K562 (cell line): ENCODE measurements at regions not wholly inside any gene's neighbourhood (a gene's known extent, or its start where the extent isn't known, plus 50 kb on each side); places are given as distances from the start of the nearest gene placed in this dataset.

ENCODE experiments used
- ATAC-seq: fragments of 200-7000 bp; cut with Tn5 transposase; 3 replicates; pipeline ENCODE4 v1.9.1; 2020; ENCODE audit warnings: moderate library complexity
- BruUV-seq: library from RNA; stranded (reverse); fragments of 400-500 nt; replicated peaks from 2 replicates; lab custom pipeline; 2021; lab: Mats Ljungman, UMichigan
- CTCF ChIA-PET: fragments of 300-600 bp; formaldehyde crosslinking; extraction: SDS; loops from one replicate; lab custom pipeline; 2021; ENCODE audit warnings: low intra/inter-chr PET ratio; lab: Yijun Ruan, JAX
- POLR2A ChIA-PET: fragments of 300-600, 350-650 bp; sonication (Branson Sonifier 250); formaldehyde crosslinking; extraction: SDS; loops from one replicate; lab custom pipeline; 2021; ENCODE audit warnings: antibody characterized with exemption, inconsistent platforms; lab: Yijun Ruan, JAX
- DNase-seq, 4 experiments: peaks; one replicate each; pipeline versions ENCODE4 v3.0.0 to v3.0.0-alpha.2; 2011 to 2018; ENCODE audit warnings: low spot score in 3 of 4, mixed read lengths in 3 of 4; ENCODE audit errors: extremely low read depth in 1 of 4
- FAIRE-seq: peaks from 2 replicates; lab custom pipeline; 2011; peaks lifted over from hg19 to GRCh38; lab: Jason Lieb, UNC
- H2AFZ ChIP-seq: 2 replicates; pipeline ENCODE4 v1.6.0; 2011; ENCODE audit warnings: low read depth, low read length, control low read depth, inconsistent platforms
- H3K27ac ChIP-seq: fragments of 200-600 bp; 3 replicates; pipeline ENCODE4 v1.8.0; 2011; ENCODE audit warnings: low read depth, mild to moderate bottlenecking, control low read depth, inconsistent platforms, low read length, moderate library complexity, mixed read lengths; ENCODE audit errors: extremely low read depth
- H3K27me3 ChIP-seq, 2 experiments: fragments of 300-600 bp in 1 of 2; 2 replicates in 1 of 2; 3 replicates in 1 of 2; pipeline versions ENCODE4 v1.6.0 to v1.8.0; 2011; ENCODE audit warnings: inconsistent platforms in 2 of 2, low read length in 2 of 2, mild to moderate bottlenecking in 1 of 2, mixed read lengths in 1 of 2, moderate library complexity in 1 of 2; ENCODE audit not compliant: control insufficient read depth in 2 of 2, insufficient read depth in 2 of 2
- H3K36me3 ChIP-seq: fragments of 300-600 bp; 3 replicates; pipeline ENCODE4 v1.8.0; 2011; ENCODE audit warnings: mild to moderate bottlenecking, low read length, inconsistent platforms; ENCODE audit not compliant: control insufficient read depth, insufficient read depth
- H3K4me1 ChIP-seq, 2 experiments: fragments of 200-600 bp in 1 of 2; replicated peaks in 1 of 2; 2 replicates in 1 of 2; 3 replicates in 1 of 2; pipeline versions ENCODE4 v1.5.1 to v1.8.0; 2011; ENCODE audit warnings: inconsistent platforms in 2 of 2, low read length in 2 of 2, mild to moderate bottlenecking in 1 of 2, mixed read lengths in 1 of 2, moderate library complexity in 1 of 2; ENCODE audit not compliant: control insufficient read depth in 2 of 2, insufficient read depth in 2 of 2
- H3K4me2 ChIP-seq: 2 replicates; pipeline ENCODE4 v1.6.1; 2011; ENCODE audit warnings: low read length, control low read depth, inconsistent platforms, mixed read lengths; ENCODE audit not compliant: insufficient read depth
- H3K4me3 ChIP-seq: fragments of 200-600 bp; sonication (generic), shearing (Covaris generic); 2 replicates; pipeline ENCODE4 v1.5.1; 2016; ENCODE audit warnings: control low read depth, inconsistent platforms
- H3K79me2 ChIP-seq: fragments of 200-600 bp; 3 replicates; pipeline ENCODE4 v1.8.0; 2011; ENCODE audit warnings: low read length, inconsistent platforms; ENCODE audit not compliant: control insufficient read depth, insufficient read depth
- H3K9ac ChIP-seq, 2 experiments: 2 replicates each; pipeline versions ENCODE4 v1.6.0 to v1.6.1; 2011; ENCODE audit warnings: low read depth in 2 of 2, low read length in 2 of 2, control low read depth in 1 of 2, inconsistent platforms in 1 of 2, mild to moderate bottlenecking in 1 of 2, mixed read lengths in 1 of 2; ENCODE audit not compliant: insufficient read depth in 1 of 2
- H3K9me1 ChIP-seq: one replicate; pipeline ENCODE4 v1.6.0; 2011; ENCODE audit warnings: inconsistent platforms, mild to moderate bottlenecking, low read length, moderate library complexity; ENCODE audit not compliant: control insufficient read depth, insufficient read depth
- H3K9me3 ChIP-seq: replicated peaks from 2 replicates; pipeline ENCODE4 v1.5.1; 2011; ENCODE audit warnings: low read depth, low read length, inconsistent platforms; ENCODE audit not compliant: control insufficient read depth, insufficient read depth
- H4K20me1 ChIP-seq: replicated peaks from 2 replicates; pipeline ENCODE4 v1.6.1; 2011; ENCODE audit warnings: low read length, inconsistent platforms, mixed read lengths; ENCODE audit not compliant: control insufficient read depth, insufficient read depth
- ARHGAP35 ChIP-seq: fragments of 450-650 bp; IDR thresholded peaks from 2 replicates; pipeline ENCODE4 v1.6.1; 2018; ENCODE audit not compliant: partially characterized antibody
- CCNT2 ChIP-seq: IDR thresholded peaks from 2 replicates; pipeline ENCODE4 v1.6.1; 2011; ENCODE audit warnings: borderline replicate concordance, low read depth, mild to moderate bottlenecking, moderate library complexity, mixed read lengths, low read length; ENCODE audit not compliant: insufficient read length; ENCODE audit errors: extremely low read depth
- CXXC5 ChIP-seq: fragments of 250-450 bp; sonication (Bioruptor Pico); IDR thresholded peaks from 2 replicates; pipeline ENCODE4 v1.8.0; 2022; ENCODE audit warnings: inconsistent platforms, mild to moderate bottlenecking, moderate library complexity
- ILK ChIP-seq: fragments of 450-650 bp; IDR thresholded peaks from 2 replicates; pipeline ENCODE4 v1.6.1; 2016; ENCODE audit warnings: missing genetic modification characterization, low read depth, mild to moderate bottlenecking, missing compliant biosample characterization, moderate library complexity, borderline replicate concordance
- KAT2B ChIP-seq: IDR thresholded peaks from one replicate; pipeline ENCODE4 v1.6.1; 2012; ENCODE audit warnings: low read depth, mild to moderate bottlenecking, control low read depth, inconsistent platforms, low read length, moderate library complexity
- KLF6 ChIP-seq: fragments of 250-450 bp; sonication (Bioruptor Pico); IDR thresholded peaks from 2 replicates; pipeline ENCODE4 v1.4.0; 2020; ENCODE audit warnings: mild to moderate bottlenecking, moderate library complexity, borderline replicate concordance
- PTBP1 ChIP-seq: fragments of 200-400 bp; formaldehyde crosslinking; IDR thresholded peaks from 2 replicates; pipeline ENCODE4 v1.6.1; 2017; ENCODE audit warnings: low read depth, low read length
- RHOXF2B ChIP-seq: fragments of 250-450 bp; sonication (Bioruptor Pico); conservative IDR thresholded peaks from 2 replicates; pipeline ENCODE4 v1.5.1; 2021
- SLC30A9 ChIP-seq: fragments of 250-450 bp; sonication (Bioruptor Pico); IDR thresholded peaks from 2 replicates; pipeline ENCODE4 v1.8.0; 2022; ENCODE audit warnings: mild to moderate bottlenecking, moderate library complexity
- SMC3 ChIP-seq: conservative IDR thresholded peaks from 2 replicates; pipeline ENCODE4 v1.6.1; 2011; ENCODE audit warnings: low read depth, low read length, improper control_type of control experiment; ENCODE audit not compliant: insufficient read depth
- ZC3H8 ChIP-seq: fragments of 450-650 bp; IDR thresholded peaks from 2 replicates; pipeline ENCODE4 v1.6.1; 2017
- ZFPM2 ChIP-seq: fragments of 250-450 bp; sonication (Bioruptor Pico); IDR thresholded peaks from 2 replicates; pipeline ENCODE4 v1.5.1; 2022; ENCODE audit warnings: mild to moderate bottlenecking
- ZNF280A ChIP-seq: fragments of 450-650 bp; IDR thresholded peaks from 2 replicates; pipeline ENCODE4 v1.6.1; 2018; ENCODE audit warnings: mild to moderate bottlenecking, low read depth; ENCODE audit not compliant: partially characterized antibody
- ZNF347 ChIP-seq: fragments of 450-650 bp; formaldehyde crosslinking; IDR thresholded peaks from 2 replicates; pipeline ENCODE4 v1.4.0; 2020; ENCODE audit warnings: low read depth, mild to moderate bottlenecking, moderate library complexity
- ZNF507 ChIP-seq: conservative IDR thresholded peaks from 2 replicates; pipeline ENCODE4 v1.6.1; 2017; ENCODE audit warnings: missing genetic modification characterization, missing compliant biosample characterization
- ZSCAN32 ChIP-seq: fragments of 450-650 bp; formaldehyde crosslinking; IDR thresholded peaks from 2 replicates; pipeline ENCODE4 v1.4.0; 2020; ENCODE audit warnings: mild to moderate bottlenecking, moderate library complexity
- WGBS: fragments of 100-300 bp; shearing (Covaris generic); methylation state at CpG from one replicate; pipeline ENCODE4 v1.1.6; 2016; ENCODE audit warnings: low coverage, mixed read lengths; ENCODE audit not compliant: insufficient coverage; ENCODE audit errors: missing lambda C conversion rate; 5-methylcytosine and 5-hydroxymethylcytosine counted together
- in situ Hi-C: fragments of 300-500 bp; cut with MboI; formaldehyde crosslinking; loops from 4 replicates; pipeline ENCODE4 v1.15.0; 2018; ENCODE audit warnings: inconsistent platforms, mixed read lengths
- intact Hi-C: fragments of 100-400 bp; cut with micrococcal nuclease; formaldehyde crosslinking; loops from 2 replicates; pipeline ENCODE4 v1.14.2; 2022
- TF ChIP-seq, protein P1 (sequence below): fragments of 200-400 bp; formaldehyde crosslinking; IDR thresholded peaks from 2 replicates; pipeline ENCODE4 v1.6.1; 2017; ENCODE audit warnings: mild to moderate bottlenecking, low read depth, low read length, moderate library complexity

DNA sequence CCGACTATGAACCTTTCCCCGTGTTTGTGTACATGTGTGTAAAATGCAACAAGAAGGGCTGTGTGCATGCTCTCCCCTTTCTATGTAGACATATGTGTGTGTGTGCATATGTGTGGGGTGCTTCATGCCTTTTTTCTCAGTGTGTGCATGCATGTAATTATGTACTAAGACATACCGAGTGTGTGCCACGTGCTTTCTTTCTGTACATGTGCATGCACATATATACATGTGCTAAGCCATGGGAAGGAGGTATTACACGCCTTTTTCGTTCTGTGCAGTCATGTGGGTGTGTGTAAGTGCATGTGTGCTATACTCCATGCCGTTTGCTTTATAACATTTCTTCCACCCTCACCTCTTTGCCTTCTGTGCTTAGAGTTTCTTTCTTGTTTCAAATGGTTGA is 544.3 kb downstream of the TNS3 start:
- DNase-seq: no peak
- no peak for ATAC-seq
- Histone ChIP-seq H3K79me2 (no peaks in the 10 kb centered on the region), H3K4me2 (no peak overlapping the region), H3K9me3 (no peaks in the 10 kb centered on the region), H3K27ac (no peak overlapping the region), H3K9me1 (no peaks in the 10 kb centered on the region), H3K9ac (no peak overlapping the region), H4K20me1 (no peaks in the 10 kb centered on the region), H3K4me1 (no peaks in the 10 kb centered on the region), H3K27me3 (0 out of 5 replicates have a peak, but pooled peaks cover 0 to 4% of the 10 kb centered on the region in 2 experiments), H3K4me3 (no peak overlapping the region), H3K36me3 (no peaks in the 10 kb centered on the region), H2AFZ (no peak overlapping the region)
- intact Hi-C loops: no loop called here
- no peak for TF ChIP-seq ZSCAN32
- TF ChIP-seq PTBP1: no peak
- TF ChIP-seq, protein P1, sequence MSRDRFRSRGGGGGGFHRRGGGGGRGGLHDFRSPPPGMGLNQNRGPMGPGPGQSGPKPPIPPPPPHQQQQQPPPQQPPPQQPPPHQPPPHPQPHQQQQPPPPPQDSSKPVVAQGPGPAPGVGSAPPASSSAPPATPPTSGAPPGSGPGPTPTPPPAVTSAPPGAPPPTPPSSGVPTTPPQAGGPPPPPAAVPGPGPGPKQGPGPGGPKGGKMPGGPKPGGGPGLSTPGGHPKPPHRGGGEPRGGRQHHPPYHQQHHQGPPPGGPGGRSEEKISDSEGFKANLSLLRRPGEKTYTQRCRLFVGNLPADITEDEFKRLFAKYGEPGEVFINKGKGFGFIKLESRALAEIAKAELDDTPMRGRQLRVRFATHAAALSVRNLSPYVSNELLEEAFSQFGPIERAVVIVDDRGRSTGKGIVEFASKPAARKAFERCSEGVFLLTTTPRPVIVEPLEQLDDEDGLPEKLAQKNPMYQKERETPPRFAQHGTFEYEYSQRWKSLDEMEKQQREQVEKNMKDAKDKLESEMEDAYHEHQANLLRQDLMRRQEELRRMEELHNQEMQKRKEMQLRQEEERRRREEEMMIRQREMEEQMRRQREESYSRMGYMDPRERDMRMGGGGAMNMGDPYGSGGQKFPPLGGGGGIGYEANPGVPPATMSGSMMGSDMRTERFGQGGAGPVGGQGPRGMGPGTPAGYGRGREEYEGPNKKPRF: no peak
- no peak for TF ChIP-seq KAT2B
- TF ChIP-seq ZFPM2: no peak
- no peak for TF ChIP-seq ARHGAP35
- no peak for TF ChIP-seq ILK (tag)
- no peak for TF ChIP-seq KLF6 (CRISPR knock-in tag)
- no peak for TF ChIP-seq CXXC5
- no peak for TF ChIP-seq ZNF347
- no peak for TF ChIP-seq ZNF280A
- no peak for TF ChIP-seq SMC3
- TF ChIP-seq CCNT2: no peak
- TF ChIP-seq ZNF507 (tag): no peak
- TF ChIP-seq RHOXF2B (CRISPR knock-in tag): no peak
- no peak for TF ChIP-seq ZC3H8
- TF ChIP-seq SLC30A9 (CRISPR knock-in tag): no peak
- POLR2A ChIA-PET: no interaction called here
- under 1% methylated on average over 7 of the region's 7 CpGs for WGBS
- no peak for FAIRE-seq
- BruUV-seq: no TSS peak
- in situ Hi-C loops: no loop called here
- CTCF ChIA-PET: no interaction called here
